ENCODE measurements at regions not wholly inside any gene's neighbourhood (a gene's known extent, or its start where the extent isn't known, plus 50 kb on each side); places are given as distances from the start of the nearest gene placed in this dataset.
A peak's percentile ranks its signal among the peaks of the same experiment; 100 is the strongest.

GRCh38 chr3:18917923-18918322 is 230.4 kb upstream of the KCNH8 start:
- Histone ChIP-seq H3K4me1 (ENCODE audit: low read depth) (no peaks in the 10 kb centered on the region), H3K27ac (no peak overlapping the region), H3K4me3 (no peak overlapping the region), H3K9me3 (ENCODE audit: low read depth) (no peaks in the 10 kb centered on the region), H3K27me3 (no peaks in the 10 kb centered on the region), H3K36me3 (no peaks in the 10 kb centered on the region)
- no peak for DNase-seq (ENCODE audit: low read depth in 1 of 2, low spot score in 1 of 2)
- no peak for TF ChIP-seq CTCF (IDR thresholded peaks at IDR 0.05; ENCODE audit: low read depth, low read length)

- Histone ChIP-seq H3K4me3 (no peak overlapping the region), H3K27ac (no peak overlapping the region), H3K9me3 (ENCODE audit: low read depth) (no peaks in the 10 kb centered on the region), H3K36me3 (no peaks in the 10 kb centered on the region), H3K4me1 (ENCODE audit: low read depth) (no peaks in the 10 kb centered on the region), H3K27me3 (no peaks in the 10 kb centered on the region)
- no peak for TF ChIP-seq CTCF (IDR thresholded peaks at IDR 0.05; ENCODE audit: low read depth, low read length)
- no peak for DNase-seq (ENCODE audit: low read depth in 1 of 2, low spot score in 1 of 2)
Measured at GRCh38 chr3:18902081-18902793, 246.1 kb upstream of the KCNH8 start.

- no peak for DNase-seq (ENCODE audit: low read depth in 1 of 2, low spot score in 1 of 2)
- Histone ChIP-seq H3K36me3 (no peaks in the 10 kb centered on the region), H3K9me3 (ENCODE audit: low read depth) (no peaks in the 10 kb centered on the region), H3K27ac (no peak overlapping the region), H3K27me3 (no peaks in the 10 kb centered on the region), H3K4me3 (no peak overlapping the region), H3K4me1 (ENCODE audit: low read depth) (no peaks in the 10 kb centered on the region)
- TF ChIP-seq CTCF (IDR thresholded peaks at IDR 0.05; ENCODE audit: low read depth, low read length), result no peak
Measured at GRCh38 chr3:18901571-18901970, 246.7 kb upstream of the KCNH8 start.

GRCh38 chr3:18900994-18901393 is 247.3 kb upstream of the KCNH8 start:
- Histone ChIP-seq H3K27me3 (no peaks in the 10 kb centered on the region), H3K27ac (no peak overlapping the region), H3K9me3 (ENCODE audit: low read depth) (no peaks in the 10 kb centered on the region), H3K4me1 (ENCODE audit: low read depth) (no peaks in the 10 kb centered on the region), H3K36me3 (no peaks in the 10 kb centered on the region), H3K4me3 (no peak overlapping the region)
- DNase-seq (ENCODE audit: low read depth in 1 of 2, low spot score in 1 of 2), result peak in 1 of 2 donors; percentile 0
- no peak for TF ChIP-seq CTCF (IDR thresholded peaks at IDR 0.05; ENCODE audit: low read depth, low read length)

- no peaks in the 10 kb centered on the region for H3K4me1 ChIP-seq (ENCODE audit: low read depth)
- no peaks in the 10 kb centered on the region for H3K27me3 ChIP-seq
- H3K4me3 ChIP-seq, result no peak overlapping the region
- TF ChIP-seq CTCF (IDR thresholded peaks at IDR 0.05; ENCODE audit: low read depth, low read length), result no peak
- DNase-seq (ENCODE audit: low read depth in 1 of 2, low spot score in 1 of 2), result no peak
- no peaks in the 10 kb centered on the region for H3K36me3 ChIP-seq
- no peak overlapping the region for H3K27ac ChIP-seq
- no peaks in the 10 kb centered on the region for H3K9me3 ChIP-seq (ENCODE audit: low read depth)
Measured at GRCh38 chr3:18898911-18899310, 249.4 kb upstream of the KCNH8 start.

Data from cardiac muscle cell (in vitro differentiated cells and primary cell).